Endothelial cell of umbilical vein (primary cell): ENCODE measurements at regions not wholly inside any gene's neighbourhood (a gene's known extent, or its start where the extent isn't known, plus 50 kb on each side); places are given as distances from the start of the nearest gene placed in this dataset.
"Not testable (repeated sequence)": the region's sequence is repeated elsewhere in the genome, so short reads cannot be mapped to it uniquely, and the experiment has no call there.

ENCODE experiments used
- BruUV-seq: library from RNA; stranded (reverse); fragments of 400-500 nt; replicated peaks from 2 replicates; lab custom pipeline; 2021; lab: Mats Ljungman, UMichigan
- CTCF ChIA-PET: fragments of 300-600, 350-600 bp; sonication (Branson Sonifier 250); formaldehyde crosslinking; loops from one replicate; lab custom pipeline; 2021; ENCODE audit warnings: antibody characterized with exemption, inconsistent platforms; lab: Charles Lee
- POLR2A ChIA-PET: fragments of 300-600, 350-600 bp; sonication (Branson Sonifier 250); formaldehyde crosslinking; loops from one replicate; lab custom pipeline; 2021; ENCODE audit warnings: antibody characterized with exemption, inconsistent platforms; lab: Charles Lee
- DNase-seq: peaks from one replicate; pipeline ENCODE4 v3.0.0-alpha.2; 2011; ENCODE audit warnings: low read depth, low spot score
- FAIRE-seq: peaks from 2 replicates; lab custom pipeline; 2011; peaks lifted over from hg19 to GRCh38; lab: Jason Lieb, UNC
- H2AFZ ChIP-seq: 2 replicates; pipeline ENCODE4 v1.6.0; 2012; ENCODE audit warnings: low read depth, low read length, control low read depth, inconsistent platforms
- H3K27ac ChIP-seq: 2 replicates; pipeline ENCODE4 v1.5.1; 2011; ENCODE audit warnings: low read depth, mild to moderate bottlenecking, control low read depth, low read length, moderate library complexity; ENCODE audit not compliant: insufficient read depth
- H3K27me3 ChIP-seq, 2 experiments: 2 replicates each; pipeline versions ENCODE4 v1.6.0 to v1.6.1; 2011; ENCODE audit warnings: low read length in 2 of 2, mixed read lengths in 1 of 2; ENCODE audit not compliant: control insufficient read depth in 2 of 2, insufficient read depth in 2 of 2
- H3K36me3 ChIP-seq, 2 experiments: 2 replicates in 1 of 2; 3 replicates in 1 of 2; pipeline ENCODE4 v1.5.1; 2011; ENCODE audit warnings: low read length in 2 of 2, mild to moderate bottlenecking in 1 of 2, moderate library complexity in 1 of 2; ENCODE audit not compliant: control insufficient read depth in 2 of 2, insufficient read depth in 2 of 2; ENCODE audit errors: extremely low read depth in 1 of 2
- H3K4me1 ChIP-seq: 3 replicates; pipeline ENCODE4 v1.5.1; 2011; ENCODE audit warnings: mild to moderate bottlenecking, low read length; ENCODE audit not compliant: control insufficient read depth, insufficient read depth; ENCODE audit errors: extremely low read depth
- H3K4me2 ChIP-seq: 2 replicates; pipeline ENCODE4 v1.6.1; 2011; ENCODE audit warnings: low read length, control low read depth, mixed read lengths; ENCODE audit not compliant: insufficient read depth
- H3K4me3 ChIP-seq, 3 experiments: fragments of 200-600 bp in 1 of 3; sonication (generic), shearing (Covaris generic) in 1 of 3; replicated peaks in 1 of 3; 2 replicates each; pipeline ENCODE4 v1.5.1; 2011 to 2016; ENCODE audit warnings: control low read depth in 3 of 3, low read length in 3 of 3, mild to moderate bottlenecking in 2 of 3, inconsistent platforms in 1 of 3, low read depth in 1 of 3, moderate library complexity in 1 of 3; ENCODE audit not compliant: insufficient read depth in 1 of 3
- H3K79me2 ChIP-seq: 2 replicates; pipeline ENCODE4 v1.6.0; 2012; ENCODE audit warnings: low read length, inconsistent platforms; ENCODE audit not compliant: control insufficient read depth, insufficient read depth
- H3K9ac ChIP-seq: replicated peaks from 2 replicates; pipeline ENCODE3; 2011; ENCODE audit warnings: low read length, control low read depth; ENCODE audit not compliant: insufficient read depth; ENCODE audit errors: extremely low read depth
- H3K9me1 ChIP-seq: replicated peaks from 3 replicates; pipeline ENCODE4 v1.6.0; 2011; ENCODE audit warnings: mild to moderate bottlenecking, low read length; ENCODE audit not compliant: control insufficient read depth, insufficient read depth; ENCODE audit errors: extremely low read depth
- H3K9me3 ChIP-seq: replicated peaks from 2 replicates; pipeline ENCODE4 v1.5.1; 2012; ENCODE audit warnings: low read length, inconsistent platforms; ENCODE audit not compliant: control insufficient read depth, insufficient read depth
- H4K20me1 ChIP-seq: replicated peaks from 2 replicates; pipeline ENCODE3; 2011; ENCODE audit warnings: mild to moderate bottlenecking, low read length; ENCODE audit not compliant: control insufficient read depth, insufficient read depth; ENCODE audit errors: extremely low read depth
- GATA2 ChIP-seq: IDR thresholded peaks from 2 replicates; pipeline ENCODE4 v1.7.0; 2011; ENCODE audit warnings: low read depth, mild to moderate bottlenecking, moderate library complexity, mixed read lengths, low read length; ENCODE audit not compliant: insufficient read length, insufficient read depth
- dilution Hi-C: fragments of 300-500 bp; cut with MboI; formaldehyde crosslinking; loops from one replicate; pipeline ENCODE4 v1.15.0; 2019; ENCODE audit warnings: low sequenced_read_pairs; ENCODE audit not compliant: extremely low pct_ligation_motif_present
- intact Hi-C: fragments of 100-400 bp; cut with micrococcal nuclease; formaldehyde crosslinking; loops from one replicate; pipeline ENCODE4 v1.10.0; 2022
- TF ChIP-seq, protein P1 (sequence below): IDR thresholded peaks from 2 replicates; pipeline ENCODE4 v1.6.1; 2011; ENCODE audit not compliant: insufficient read depth, insufficient read length

DNA sequence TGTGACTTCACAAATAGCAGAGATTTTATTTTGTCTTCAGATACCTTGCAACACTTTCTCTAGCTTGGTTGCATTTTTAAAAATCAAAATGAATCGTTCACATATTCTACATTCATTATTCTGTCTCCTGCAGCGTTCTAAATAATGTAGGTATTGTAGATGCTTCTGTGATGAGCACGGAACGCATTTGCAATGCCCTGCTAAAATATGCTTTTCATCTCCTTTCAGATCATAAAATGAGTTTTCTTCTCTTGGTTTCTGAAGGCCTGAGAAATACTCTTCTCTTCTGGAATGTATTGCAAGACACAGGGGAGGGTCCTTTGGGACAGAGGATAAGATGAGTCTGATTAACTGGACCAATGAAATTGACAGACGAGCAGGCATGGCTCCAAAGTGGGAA, 390.7 kb downstream of the PREX1 start:
- ChIA-PET POLR2A (no interaction called here), CTCF (no interaction called here)
- no peak for DNase-seq
- Histone ChIP-seq H3K79me2 (no peaks in the 10 kb centered on the region), H3K27me3 (no peaks in the 10 kb centered on the region), H3K4me1 (no peaks in the 10 kb centered on the region), H3K36me3 (no peaks in the 10 kb centered on the region), H2AFZ (no peak overlapping the region), H4K20me1 (no peaks in the 10 kb centered on the region), H3K4me3 (no peak overlapping the region), H3K9ac (no peak overlapping the region), H3K4me2 (no peak overlapping the region), H3K9me1 (no peaks in the 10 kb centered on the region), H3K27ac (no peak overlapping the region), H3K9me3 (no peaks in the 10 kb centered on the region)
- TF ChIP-seq, protein P1, sequence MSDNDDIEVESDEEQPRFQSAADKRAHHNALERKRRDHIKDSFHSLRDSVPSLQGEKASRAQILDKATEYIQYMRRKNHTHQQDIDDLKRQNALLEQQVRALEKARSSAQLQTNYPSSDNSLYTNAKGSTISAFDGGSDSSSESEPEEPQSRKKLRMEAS = no peak
- TF ChIP-seq GATA2 = no peak
- intact Hi-C loops (no loop called here), dilution Hi-C loops (no loop called here)
- no TSS peak for BruUV-seq
- no peak for FAIRE-seq

DNA sequence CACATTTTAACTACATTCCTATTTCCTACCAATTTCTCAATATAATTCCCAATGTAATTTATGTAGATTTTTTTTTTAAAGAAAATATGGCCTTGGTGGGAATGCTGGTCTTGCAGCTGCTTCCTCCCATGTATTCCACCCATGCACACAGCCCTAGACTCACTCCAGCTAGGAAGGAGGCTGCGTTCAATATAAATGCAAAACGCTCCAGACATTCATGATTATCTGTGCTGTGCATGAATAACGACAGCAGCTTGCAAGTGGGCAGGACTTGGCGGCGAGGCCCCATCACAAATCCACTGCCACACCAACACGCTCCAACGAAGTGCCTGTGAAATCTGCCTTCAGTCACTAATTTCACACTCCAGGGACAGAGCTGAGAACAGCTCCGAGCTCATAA, 391.2 kb downstream of the PREX1 start:
- H3K4me2 ChIP-seq, H3K27ac ChIP-seq, intact Hi-C loops, H3K79me2 ChIP-seq, H3K4me1 ChIP-seq, H2AFZ ChIP-seq, H3K9me1 ChIP-seq, H4K20me1 ChIP-seq, H3K27me3 ChIP-seq, H3K36me3 ChIP-seq, BruUV-seq, H3K9ac ChIP-seq, H3K4me3 ChIP-seq, H3K9me3 ChIP-seq, FAIRE-seq, DNase-seq, POLR2A ChIA-PET, CTCF ChIA-PET, dilution Hi-C loops: not testable (repeated sequence)
